HG03520 (cell line): ENCODE measurements at regions not wholly inside any gene's neighbourhood (a gene's known extent, or its start where the extent isn't known, plus 50 kb on each side); places are given as distances from the start of the nearest gene placed in this dataset.
A peak's percentile ranks its signal among the peaks of the same experiment; 100 is the strongest.

Source experiments
- ATAC-seq: cut with Tn5 transposase; IDR thresholded peaks from one replicate; pipeline ENCODE4 v1.9.1; 2021; ENCODE audit warnings: mild to moderate bottlenecking, moderate library complexity; ENCODE audit not compliant: unreplicated experiment

- no peak for ATAC-seq
These were observed 67.2 kb upstream of the SNX9 start for GRCh38 chr6:157755746-157756411.

GRCh38 chr6:157756708-157757429, 66.2 kb upstream of the SNX9 start:
- no peak for ATAC-seq

GRCh38 chr6:157757430-157758403, 65.3 kb upstream of the SNX9 start:
- ATAC-seq, result no peak

- ATAC-seq, result no peak
These were observed 64.5 kb upstream of the SNX9 start for GRCh38 chr6:157758516-157759023.

GRCh38 chr6:157759028-157759427, 64.0 kb upstream of the SNX9 start:
- no peak for ATAC-seq

- ATAC-seq, result no peak
These were observed 62.9 kb upstream of the SNX9 start for GRCh38 chr6:157760137-157760536.

GRCh38 chr6:157760589-157761330, 62.3 kb upstream of the SNX9 start:
- ATAC-seq, result peak; percentile 13

GRCh38 chr6:157761331-157761921, 61.6 kb upstream of the SNX9 start:
- ATAC-seq, result peak; percentile 47

GRCh38 chr6:157761926-157762325, 61.1 kb upstream of the SNX9 start:
- ATAC-seq, result no peak

- ATAC-seq, result no peak
These were observed 60.4 kb upstream of the SNX9 start for GRCh38 chr6:157762636-157763035.

GRCh38 chr6:157763129-157763903, 59.7 kb upstream of the SNX9 start:
- ATAC-seq, result no peak

- ATAC-seq, result peak; percentile 5
These were observed 59.2 kb upstream of the SNX9 start for GRCh38 chr6:157763904-157764177.

GRCh38 chr6:157764178-157765068, 58.6 kb upstream of the SNX9 start:
- peak; percentile 53 for ATAC-seq

GRCh38 chr6:157766901-157767774, 55.9 kb upstream of the SNX9 start:
- ATAC-seq, result no peak

GRCh38 chr6:157767775-157768156, 55.3 kb upstream of the SNX9 start:
- no peak for ATAC-seq

GRCh38 chr6:157768304-157768703, 54.7 kb upstream of the SNX9 start:
- no peak for ATAC-seq

GRCh38 chr6:157768863-157769551, 54.0 kb upstream of the SNX9 start:
- ATAC-seq, result no peak
